ENCODE measurements at regions not wholly inside any gene's neighbourhood (a gene's known extent, or its start where the extent isn't known, plus 50 kb on each side); places are given as distances from the start of the nearest gene placed in this dataset.

DNA sequence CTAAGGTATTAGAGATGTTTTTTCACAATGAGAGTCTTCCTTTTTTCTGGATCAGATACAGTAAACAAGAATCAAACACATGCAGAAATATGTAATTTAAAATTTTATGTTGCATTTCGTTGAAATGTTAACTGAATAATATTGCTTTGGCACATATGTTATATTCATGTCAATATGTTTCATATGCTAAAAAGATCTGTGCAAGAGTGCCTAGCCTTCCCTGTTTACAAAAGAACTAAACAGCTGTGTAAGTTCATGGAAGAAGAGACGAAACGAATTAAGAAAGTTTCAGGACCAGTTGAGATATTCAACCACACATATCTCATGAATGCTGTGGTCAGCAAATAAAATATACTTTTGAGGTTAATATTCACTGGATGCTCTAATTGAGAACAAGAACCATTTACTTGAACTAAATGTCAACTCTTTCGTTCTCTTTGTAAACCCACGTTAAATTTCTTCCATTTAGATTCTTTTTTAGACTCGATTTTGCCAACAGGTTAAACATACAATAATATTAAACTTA is 289.5 kb downstream of the FOXG1 start:
- H3K27ac ChIP-seq (ENCODE audit: insufficient read depth, low read depth, low read length, poor library complexity, severe bottlenecking), result no peak overlapping the region
- no peaks in the 10 kb centered on the region for H3K36me3 ChIP-seq (ENCODE audit: control insufficient read depth, insufficient read depth, low read length)
- no peaks in the 10 kb centered on the region for H3K27me3 ChIP-seq (ENCODE audit: control insufficient read depth, insufficient read depth, low read length, poor library complexity, severe bottlenecking)
- WGBS, 2 experiments, result 92 to 95% methylated on average over 2 to 6 of the region's 6 CpGs
- peaks cover 5% of the 10 kb centered on the region for H3K4me1 ChIP-seq (ENCODE audit: control insufficient read depth, insufficient read depth, low read length)
- no peak overlapping the region for H3K4me3 ChIP-seq (ENCODE audit: insufficient read depth, low read depth, low read length)
- no peaks in the 10 kb centered on the region for H3K9me3 ChIP-seq (ENCODE audit: control insufficient read depth, low read length)

DNA sequence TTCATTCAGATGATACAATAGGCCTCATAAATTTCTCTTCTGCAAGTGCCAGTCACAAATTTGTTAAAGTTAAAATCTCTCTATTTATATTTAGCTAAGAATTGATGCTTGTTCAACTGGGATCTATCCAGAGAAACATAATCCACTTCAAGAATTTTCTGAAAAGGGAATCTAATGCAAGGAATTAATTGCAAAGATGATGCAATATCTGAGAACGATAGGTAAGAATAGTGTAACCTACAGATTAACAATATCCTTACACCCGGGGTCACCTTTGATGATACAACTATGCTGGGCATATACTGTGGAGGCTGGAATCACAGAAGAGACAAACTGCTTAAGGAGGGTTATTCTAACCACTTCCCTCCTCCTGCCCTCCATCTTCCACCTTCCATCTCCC is 295.1 kb downstream of the FOXG1 start:
- Histone ChIP-seq H3K36me3 (ENCODE audit: control insufficient read depth, insufficient read depth, low read length) (no peaks in the 10 kb centered on the region), H3K9me3 (ENCODE audit: control insufficient read depth, low read length) (no peaks in the 10 kb centered on the region), H3K27ac (ENCODE audit: insufficient read depth, low read depth, low read length, poor library complexity, severe bottlenecking) (no peak overlapping the region), H3K4me1 (ENCODE audit: control insufficient read depth, insufficient read depth, low read length) (no peaks in the 10 kb centered on the region), H3K27me3 (ENCODE audit: control insufficient read depth, insufficient read depth, low read length, poor library complexity, severe bottlenecking) (no peaks in the 10 kb centered on the region), H3K4me3 (ENCODE audit: insufficient read depth, low read depth, low read length) (no peak overlapping the region)
- WGBS, 2 experiments, result 83 to 91% methylated on average over 1 to 2 of the region's 2 CpGs

DNA sequence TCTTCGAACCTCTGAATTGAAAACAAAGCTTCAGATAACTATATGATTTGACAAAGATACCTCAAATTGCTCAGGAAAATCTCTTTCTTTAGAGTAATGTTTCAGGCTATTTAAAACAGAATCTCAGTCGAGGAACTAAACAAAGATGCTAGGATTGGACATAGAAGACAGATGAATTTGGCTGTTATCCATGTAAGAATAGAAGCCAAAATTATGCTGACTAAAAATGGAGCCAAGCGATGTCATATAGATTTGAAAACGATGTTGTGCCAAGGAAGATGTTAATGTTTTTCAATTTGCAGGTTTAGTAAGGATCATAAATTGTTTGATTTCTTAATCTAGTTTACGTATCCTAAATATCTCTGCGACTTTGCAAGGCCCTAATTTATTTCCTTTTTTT is 295.9 kb downstream of the FOXG1 start:
- H3K9me3 ChIP-seq (ENCODE audit: control insufficient read depth, low read length), result no peaks in the 10 kb centered on the region

DNA sequence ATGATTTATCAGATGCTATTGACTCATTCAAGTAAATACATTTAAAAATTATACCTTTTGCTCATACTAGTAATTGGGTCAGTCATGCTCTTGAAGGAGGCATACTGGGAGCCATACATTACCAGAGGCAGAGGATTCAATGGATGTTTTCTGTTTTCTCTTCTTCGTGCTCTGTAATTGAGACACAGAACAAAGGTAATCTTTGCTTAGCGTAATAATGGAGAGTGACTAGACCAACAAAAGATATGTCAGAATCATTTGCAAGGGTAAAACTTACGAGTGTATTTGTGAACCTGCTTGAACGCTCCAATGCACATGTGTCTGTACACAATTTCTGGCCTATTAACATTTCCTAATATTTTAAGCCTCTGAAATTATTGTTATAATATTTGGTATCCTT is 296.4 kb downstream of the FOXG1 start:
- 85% methylated on average over 4 of the region's 4 CpGs for WGBS, 2 experiments
- no peaks in the 10 kb centered on the region for H3K9me3 ChIP-seq (ENCODE audit: control insufficient read depth, low read length)
- no peak overlapping the region for H3K27ac ChIP-seq (ENCODE audit: insufficient read depth, low read depth, low read length, poor library complexity, severe bottlenecking)
- no peaks in the 10 kb centered on the region for H3K4me1 ChIP-seq (ENCODE audit: control insufficient read depth, insufficient read depth, low read length)
- no peak overlapping the region for H3K4me3 ChIP-seq (ENCODE audit: insufficient read depth, low read depth, low read length)
- H3K36me3 ChIP-seq (ENCODE audit: control insufficient read depth, insufficient read depth, low read length), result no peaks in the 10 kb centered on the region
- H3K27me3 ChIP-seq (ENCODE audit: control insufficient read depth, insufficient read depth, low read length, poor library complexity, severe bottlenecking), result no peaks in the 10 kb centered on the region

More for the DNA sequence above, 295.9 kb downstream of the FOXG1 start:
- no peak overlapping the region for H3K27ac ChIP-seq (ENCODE audit: insufficient read depth, low read depth, low read length, poor library complexity, severe bottlenecking)
- H3K27me3 ChIP-seq (ENCODE audit: control insufficient read depth, insufficient read depth, low read length, poor library complexity, severe bottlenecking), result no peaks in the 10 kb centered on the region
- WGBS, 2 experiments, result 97 to 98% methylated on average over 6 of the region's 6 CpGs
- H3K36me3 ChIP-seq (ENCODE audit: control insufficient read depth, insufficient read depth, low read length), result no peaks in the 10 kb centered on the region
- H3K4me1 ChIP-seq (ENCODE audit: control insufficient read depth, insufficient read depth, low read length), result no peaks in the 10 kb centered on the region
- no peak overlapping the region for H3K4me3 ChIP-seq (ENCODE audit: insufficient read depth, low read depth, low read length)

DNA sequence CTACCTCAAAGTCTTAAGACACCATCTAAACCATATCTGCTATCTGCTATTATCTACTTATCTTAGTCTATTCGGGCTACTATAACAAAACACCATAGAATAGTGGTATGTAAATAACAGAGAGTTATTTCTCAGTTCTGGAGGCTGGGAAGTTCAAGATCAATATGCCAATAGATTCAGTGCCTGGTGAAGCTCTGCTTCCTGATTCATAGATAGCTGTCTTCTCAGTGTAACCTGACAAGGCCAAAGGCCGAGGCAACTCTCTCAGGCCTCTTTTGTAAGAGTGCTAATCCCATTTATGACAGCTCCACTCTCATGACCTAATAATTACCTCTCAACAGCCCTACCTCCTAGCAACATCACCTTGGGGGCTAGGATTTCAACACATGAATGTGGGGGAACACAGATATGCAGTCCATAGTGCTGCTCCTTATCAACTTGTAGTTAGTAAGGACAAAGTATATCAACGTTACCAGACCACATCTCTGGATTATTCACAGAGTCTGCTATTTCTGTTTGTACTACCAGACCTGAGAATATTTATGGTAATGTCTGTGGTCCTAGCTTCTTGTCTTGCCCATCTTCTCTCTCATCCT is 297.8 kb downstream of the FOXG1 start:
- WGBS, 2 experiments, result 89 to 96% methylated on average over 2 of the region's 3 CpGs

DNA sequence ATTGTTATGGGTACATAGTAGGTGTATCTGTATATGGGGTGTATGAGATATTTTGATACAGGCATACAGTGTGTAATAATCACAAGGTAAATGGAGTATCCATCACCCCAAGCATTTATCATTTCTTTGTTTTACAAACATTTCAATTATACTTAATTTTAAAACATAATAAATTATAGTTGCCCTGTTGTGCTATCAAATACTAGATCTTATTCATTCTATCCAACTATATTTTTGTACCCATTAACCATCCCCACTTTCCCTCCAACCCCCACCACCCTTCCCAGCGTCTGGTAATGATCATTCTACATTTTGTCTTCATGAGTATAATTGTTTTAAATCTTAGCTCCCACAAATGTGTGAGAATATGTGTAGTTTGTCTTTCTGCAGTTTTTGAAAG is 302.6 kb downstream of the FOXG1 start:
- WGBS, 2 experiments, result no CpG with 5 or more reads among the region's 1 CpG
- Histone ChIP-seq H3K4me3 (ENCODE audit: insufficient read depth, low read depth, low read length) (no peak overlapping the region), H3K4me1 (ENCODE audit: control insufficient read depth, insufficient read depth, low read length) (no peaks in the 10 kb centered on the region), H3K27ac (ENCODE audit: insufficient read depth, low read depth, low read length, poor library complexity, severe bottlenecking) (no peak overlapping the region), H3K36me3 (ENCODE audit: control insufficient read depth, insufficient read depth, low read length) (no peaks in the 10 kb centered on the region), H3K27me3 (ENCODE audit: control insufficient read depth, insufficient read depth, low read length, poor library complexity, severe bottlenecking) (no peaks in the 10 kb centered on the region), H3K9me3 (ENCODE audit: control insufficient read depth, low read length) (no peaks in the 10 kb centered on the region)

More for the DNA sequence above, 297.8 kb downstream of the FOXG1 start:
- H3K9me3 ChIP-seq (ENCODE audit: control insufficient read depth, low read length), result no peaks in the 10 kb centered on the region
- no peak overlapping the region for H3K4me3 ChIP-seq (ENCODE audit: insufficient read depth, low read depth, low read length)
- H3K4me1 ChIP-seq (ENCODE audit: control insufficient read depth, insufficient read depth, low read length), result no peaks in the 10 kb centered on the region
- no peaks in the 10 kb centered on the region for H3K27me3 ChIP-seq (ENCODE audit: control insufficient read depth, insufficient read depth, low read length, poor library complexity, severe bottlenecking)
- no peaks in the 10 kb centered on the region for H3K36me3 ChIP-seq (ENCODE audit: control insufficient read depth, insufficient read depth, low read length)
- no peak overlapping the region for H3K27ac ChIP-seq (ENCODE audit: insufficient read depth, low read depth, low read length, poor library complexity, severe bottlenecking)

DNA sequence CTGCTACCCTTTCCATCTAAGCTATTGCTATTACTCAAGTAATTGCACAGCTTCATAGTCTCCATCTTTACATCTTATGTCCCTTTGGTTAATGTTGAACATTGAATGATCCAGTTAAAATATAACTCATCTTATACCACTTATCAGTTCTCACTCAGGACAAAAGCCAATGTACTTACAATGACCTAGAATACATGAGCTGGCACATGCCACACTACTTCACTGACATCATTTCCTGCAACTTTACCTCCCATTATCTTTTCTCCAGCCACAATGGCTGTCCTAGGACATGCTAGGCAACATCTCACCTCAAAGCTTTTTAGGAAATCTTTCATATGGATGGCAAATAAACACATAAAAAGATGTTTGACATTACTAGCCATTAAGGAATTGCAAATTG is 309.2 kb downstream of the FOXG1 start:
- H3K36me3 ChIP-seq (ENCODE audit: control insufficient read depth, insufficient read depth, low read length), result no peaks in the 10 kb centered on the region
- H3K9me3 ChIP-seq (ENCODE audit: control insufficient read depth, low read length), result no peaks in the 10 kb centered on the region
- H3K27me3 ChIP-seq (ENCODE audit: control insufficient read depth, insufficient read depth, low read length, poor library complexity, severe bottlenecking), result no peaks in the 10 kb centered on the region
- H3K4me3 ChIP-seq (ENCODE audit: insufficient read depth, low read depth, low read length), result no peak overlapping the region
- H3K27ac ChIP-seq (ENCODE audit: insufficient read depth, low read depth, low read length, poor library complexity, severe bottlenecking), result no peak overlapping the region
- no peaks in the 10 kb centered on the region for H3K4me1 ChIP-seq (ENCODE audit: control insufficient read depth, insufficient read depth, low read length)

DNA sequence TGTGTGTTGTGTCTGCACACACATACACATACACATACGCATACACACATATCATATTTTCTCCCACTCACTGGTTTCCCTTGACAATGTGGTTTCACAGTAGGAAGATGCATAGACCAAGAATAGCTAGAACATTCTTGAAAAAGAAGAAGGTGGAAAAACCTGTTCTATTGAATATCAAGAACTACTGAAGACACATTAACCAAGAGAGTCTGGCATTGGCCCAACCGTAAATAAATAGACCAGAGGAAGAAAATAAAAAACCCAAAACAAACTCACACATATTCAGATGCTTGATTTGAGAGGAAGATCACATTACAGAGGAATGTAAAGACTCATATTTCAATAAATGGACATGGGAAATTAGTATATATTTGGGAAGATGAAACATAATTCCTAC is 311.3 kb downstream of the FOXG1 start:
- Histone ChIP-seq H3K4me1 (ENCODE audit: control insufficient read depth, insufficient read depth, low read length) (no peaks in the 10 kb centered on the region), H3K36me3 (ENCODE audit: control insufficient read depth, insufficient read depth, low read length) (no peaks in the 10 kb centered on the region), H3K27me3 (ENCODE audit: control insufficient read depth, insufficient read depth, low read length, poor library complexity, severe bottlenecking) (no peaks in the 10 kb centered on the region), H3K4me3 (ENCODE audit: insufficient read depth, low read depth, low read length) (no peak overlapping the region), H3K9me3 (ENCODE audit: control insufficient read depth, low read length) (no peaks in the 10 kb centered on the region), H3K27ac (ENCODE audit: insufficient read depth, low read depth, low read length, poor library complexity, severe bottlenecking) (no peak overlapping the region)
- WGBS, 2 experiments, result 67 to 100% methylated on average over 1 to 2 of the region's 2 CpGs

DNA sequence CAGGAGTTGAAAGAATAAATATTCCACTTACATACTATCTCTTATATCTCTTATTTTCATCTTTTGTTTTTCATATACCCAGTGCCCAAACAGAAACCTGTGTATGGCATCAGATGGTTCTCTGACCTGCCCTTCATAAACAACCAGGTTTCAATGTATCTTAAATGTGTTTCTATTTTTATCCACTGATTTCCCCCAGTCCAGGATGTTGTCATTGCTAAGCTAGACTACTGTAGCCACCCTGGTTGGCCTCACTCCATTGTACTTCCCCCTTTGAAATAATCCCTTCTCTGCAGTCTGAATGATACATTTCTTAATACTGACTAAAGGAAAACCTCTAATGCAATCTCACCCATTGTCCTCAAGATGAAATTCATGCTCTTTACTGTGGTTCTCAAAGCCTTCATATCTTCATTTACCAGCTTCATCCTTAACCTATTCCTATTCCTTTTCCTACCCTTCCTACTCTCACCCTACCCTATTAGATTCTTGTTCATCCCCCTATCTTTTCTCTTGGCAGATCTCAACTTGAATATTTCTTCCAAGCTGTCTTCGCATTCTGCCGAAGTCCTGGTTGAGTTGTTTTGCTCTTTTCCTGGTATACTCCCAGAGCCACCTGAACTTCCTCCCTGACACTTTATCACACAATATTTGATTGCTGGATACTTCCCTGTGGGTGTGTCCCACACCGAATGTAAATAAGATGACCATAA is 312.4 kb downstream of the FOXG1 start:
- H3K4me1 ChIP-seq (ENCODE audit: control insufficient read depth, insufficient read depth, low read length), result no peaks in the 10 kb centered on the region
- no peaks in the 10 kb centered on the region for H3K27me3 ChIP-seq (ENCODE audit: control insufficient read depth, insufficient read depth, low read length, poor library complexity, severe bottlenecking)
- no peaks in the 10 kb centered on the region for H3K9me3 ChIP-seq (ENCODE audit: control insufficient read depth, low read length)
- no peak overlapping the region for H3K4me3 ChIP-seq (ENCODE audit: insufficient read depth, low read depth, low read length)
- no peak overlapping the region for H3K27ac ChIP-seq (ENCODE audit: insufficient read depth, low read depth, low read length, poor library complexity, severe bottlenecking)
- H3K36me3 ChIP-seq (ENCODE audit: control insufficient read depth, insufficient read depth, low read length), result no peaks in the 10 kb centered on the region
- WGBS, 2 experiments, result 92 to 97% methylated on average over 3 of the region's 3 CpGs

DNA sequence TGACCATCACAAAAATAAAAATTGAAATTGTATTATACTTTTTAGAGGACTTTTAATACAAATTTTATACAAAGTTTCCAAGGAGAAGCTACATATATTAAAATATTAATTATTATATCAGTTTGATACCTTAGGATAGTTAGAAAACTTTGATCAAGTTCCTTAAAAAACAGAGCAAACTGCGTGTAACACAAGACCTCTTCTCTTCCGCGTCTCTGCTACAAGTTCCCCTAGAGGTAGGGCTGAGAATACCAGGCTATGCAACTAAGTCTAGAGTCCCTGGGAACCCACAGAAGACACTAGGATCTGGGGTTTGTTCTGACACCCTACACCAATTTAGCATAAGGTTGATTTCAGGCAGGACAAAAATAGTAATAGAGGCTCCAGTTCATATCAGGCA is 319.0 kb downstream of the FOXG1 start:
- 27 to 32% methylated on average over 3 of the region's 3 CpGs for WGBS, 2 experiments
- H3K36me3 ChIP-seq (ENCODE audit: control insufficient read depth, insufficient read depth, low read length), result no peaks in the 10 kb centered on the region
- no peak overlapping the region for H3K4me3 ChIP-seq (ENCODE audit: insufficient read depth, low read depth, low read length)
- H3K27me3 ChIP-seq (ENCODE audit: control insufficient read depth, insufficient read depth, low read length, poor library complexity, severe bottlenecking), result no peaks in the 10 kb centered on the region
- H3K9me3 ChIP-seq (ENCODE audit: control insufficient read depth, low read length), result no peaks in the 10 kb centered on the region
- no peaks in the 10 kb centered on the region for H3K4me1 ChIP-seq (ENCODE audit: control insufficient read depth, insufficient read depth, low read length)
- no peak overlapping the region for H3K27ac ChIP-seq (ENCODE audit: insufficient read depth, low read depth, low read length, poor library complexity, severe bottlenecking)

Measured in ectodermal cell (in vitro differentiated cells).